A673 (cell line): ENCODE measurements at regions not wholly inside any gene's neighbourhood (a gene's known extent, or its start where the extent isn't known, plus 50 kb on each side); places are given as distances from the start of the nearest gene placed in this dataset.

ENCODE experiments used
- BruUV-seq: library from RNA; stranded (reverse); fragments of 400-500 nt; replicated peaks from 2 replicates; lab custom pipeline; 2021; lab: Mats Ljungman, UMichigan
- CTCF ChIA-PET: fragments of 300-600 bp; sonication (Branson Sonifier 250); formaldehyde crosslinking; loops from one replicate; lab custom pipeline; 2022; ENCODE audit warnings: antibody characterized with exemption; lab: Charles Lee
- POLR2A ChIA-PET: fragments of 300-600 bp; sonication (Branson Sonifier 250); formaldehyde crosslinking; loops from one replicate; lab custom pipeline; 2022; ENCODE audit warnings: antibody characterized with exemption; ENCODE audit not compliant: low non-redundant PET; lab: Charles Lee
- DNase-seq: peaks from one replicate; pipeline ENCODE4 v3.0.0-alpha.2; 2015; ENCODE audit warnings: low spot score
- H3K27ac ChIP-seq: fragments of 200-600 bp; sonication (generic); 2 replicates; pipeline ENCODE4 v1.5.1; 2016; ENCODE audit warnings: mixed run types, low read depth, mild to moderate bottlenecking, mixed read lengths, antibody characterized with exemption, low read length; ENCODE audit not compliant: poor library complexity, severe bottlenecking
- H3K27me3 ChIP-seq: fragments of 200-600 bp; sonication (generic); replicated peaks from 2 replicates; pipeline ENCODE4 v1.6.1; 2017; ENCODE audit warnings: mixed run types, low read depth, mild to moderate bottlenecking, mixed read lengths, antibody characterized with exemption, low read length; ENCODE audit not compliant: insufficient read depth, poor library complexity
- H3K36me3 ChIP-seq: fragments of 200-600 bp; sonication (generic); 2 replicates; pipeline ENCODE4 v1.6.1; 2016; ENCODE audit warnings: mixed run types, mild to moderate bottlenecking, mixed read lengths, antibody characterized with exemption, low read length; ENCODE audit not compliant: insufficient read depth, poor library complexity, severe bottlenecking
- H3K4me1 ChIP-seq: fragments of 200-600 bp; sonication (generic); 2 replicates; pipeline ENCODE4 v1.6.1; 2017; ENCODE audit warnings: mixed run types, mild to moderate bottlenecking, mixed read lengths, antibody characterized with exemption, low read length; ENCODE audit not compliant: insufficient read depth, poor library complexity, severe bottlenecking
- H3K4me3 ChIP-seq: fragments of 200-600 bp; sonication (generic); 2 replicates; pipeline ENCODE4 v1.5.1; 2016; ENCODE audit warnings: low read depth, mixed run types, mild to moderate bottlenecking, mixed read lengths, low read length; ENCODE audit not compliant: poor library complexity, severe bottlenecking
- H3K9me3 ChIP-seq: fragments of 200-600 bp; sonication (generic); 2 replicates; pipeline ENCODE4 v1.6.1; 2016; ENCODE audit warnings: mixed run types, low read depth, mild to moderate bottlenecking, mixed read lengths, antibody characterized with exemption, low read length; ENCODE audit not compliant: poor library complexity, severe bottlenecking
- EZH2 ChIP-seq: fragments of 200-600 bp; sonication (generic); IDR thresholded peaks from 2 replicates; pipeline ENCODE4 v1.6.1; 2017; ENCODE audit warnings: borderline replicate concordance, low read depth, mild to moderate bottlenecking, mixed read lengths, antibody characterized with exemption, low read length; ENCODE audit not compliant: poor library complexity, severe bottlenecking
- intact Hi-C: fragments of 100-400 bp; cut with micrococcal nuclease; formaldehyde crosslinking; loops from one replicate; pipeline ENCODE4 v1.10.0; 2022; ENCODE audit not compliant: unreplicated experiment
- TF ChIP-seq, protein P1 (sequence below): fragments of 300-800, 200-600 bp; sonication (generic); conservative IDR thresholded peaks from 2 replicates; pipeline ENCODE4 v1.5.1; 2017; ENCODE audit warnings: low read depth, mild to moderate bottlenecking, antibody characterized with exemption, low read length, moderate library complexity, mixed read lengths

- Histone ChIP-seq H3K9me3 (no peaks in the 10 kb centered on the region), H3K4me3 (no peak overlapping the region), H3K27ac (no peak overlapping the region), H3K36me3 (no peaks in the 10 kb centered on the region), H3K27me3 (no peaks in the 10 kb centered on the region), H3K4me1 (no peaks in the 10 kb centered on the region)
- CTCF ChIA-PET: no interaction called here
- BruUV-seq: no TSS peak
- intact Hi-C loops: no loop called here
- DNase-seq: no peak
- POLR2A ChIA-PET: no interaction called here
- TF ChIP-seq, protein P1, sequence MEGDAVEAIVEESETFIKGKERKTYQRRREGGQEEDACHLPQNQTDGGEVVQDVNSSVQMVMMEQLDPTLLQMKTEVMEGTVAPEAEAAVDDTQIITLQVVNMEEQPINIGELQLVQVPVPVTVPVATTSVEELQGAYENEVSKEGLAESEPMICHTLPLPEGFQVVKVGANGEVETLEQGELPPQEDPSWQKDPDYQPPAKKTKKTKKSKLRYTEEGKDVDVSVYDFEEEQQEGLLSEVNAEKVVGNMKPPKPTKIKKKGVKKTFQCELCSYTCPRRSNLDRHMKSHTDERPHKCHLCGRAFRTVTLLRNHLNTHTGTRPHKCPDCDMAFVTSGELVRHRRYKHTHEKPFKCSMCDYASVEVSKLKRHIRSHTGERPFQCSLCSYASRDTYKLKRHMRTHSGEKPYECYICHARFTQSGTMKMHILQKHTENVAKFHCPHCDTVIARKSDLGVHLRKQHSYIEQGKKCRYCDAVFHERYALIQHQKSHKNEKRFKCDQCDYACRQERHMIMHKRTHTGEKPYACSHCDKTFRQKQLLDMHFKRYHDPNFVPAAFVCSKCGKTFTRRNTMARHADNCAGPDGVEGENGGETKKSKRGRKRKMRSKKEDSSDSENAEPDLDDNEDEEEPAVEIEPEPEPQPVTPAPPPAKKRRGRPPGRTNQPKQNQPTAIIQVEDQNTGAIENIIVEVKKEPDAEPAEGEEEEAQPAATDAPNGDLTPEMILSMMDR: no peak
- TF ChIP-seq EZH2: no peak
These were observed 155.3 kb downstream of the SPCS3 start for GRCh38 chr4:176475067-176475466.

DNA sequence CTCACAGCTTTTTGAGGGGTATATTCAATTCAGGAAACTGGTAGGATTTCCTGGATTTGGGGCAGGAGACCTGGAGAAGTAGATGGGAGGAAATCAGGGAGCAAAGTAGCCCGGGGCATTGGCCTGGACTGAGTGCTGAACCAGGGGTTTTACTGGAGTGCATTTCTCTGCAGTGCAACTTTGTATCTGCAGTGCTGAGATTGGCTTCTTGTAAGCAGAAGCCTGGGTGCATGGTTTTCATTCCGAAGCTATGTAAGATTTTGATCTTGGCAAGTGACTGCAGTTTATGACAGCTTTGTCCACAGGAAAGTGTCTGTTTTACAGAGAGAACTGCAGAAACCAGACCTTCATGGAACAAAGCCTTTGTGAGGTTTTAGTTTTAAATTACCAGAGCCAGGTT lies 158.3 kb downstream of the SPCS3 start:
- H3K27ac ChIP-seq: no peak overlapping the region
- intact Hi-C loops: no loop called here
- H3K4me3 ChIP-seq: no peak overlapping the region
- H3K27me3 ChIP-seq: no peaks in the 10 kb centered on the region
- no peaks in the 10 kb centered on the region for H3K4me1 ChIP-seq
- ChIA-PET CTCF (interaction anchor here (0.6 kb wide), 1 partner anchor 85 kb away, joined by 3 read pairs; no protein-coding TSS in a partner anchor), POLR2A (interaction anchor here (0.8 kb wide), 1 partner anchor 139 kb away, joined by 3 read pairs; no protein-coding TSS in a partner anchor)
- no TSS peak for BruUV-seq
- H3K36me3 ChIP-seq: no peaks in the 10 kb centered on the region
- TF ChIP-seq, protein P1: no peak
- TF ChIP-seq EZH2: no peak
- DNase-seq: no peak
- H3K9me3 ChIP-seq: no peaks in the 10 kb centered on the region

DNA sequence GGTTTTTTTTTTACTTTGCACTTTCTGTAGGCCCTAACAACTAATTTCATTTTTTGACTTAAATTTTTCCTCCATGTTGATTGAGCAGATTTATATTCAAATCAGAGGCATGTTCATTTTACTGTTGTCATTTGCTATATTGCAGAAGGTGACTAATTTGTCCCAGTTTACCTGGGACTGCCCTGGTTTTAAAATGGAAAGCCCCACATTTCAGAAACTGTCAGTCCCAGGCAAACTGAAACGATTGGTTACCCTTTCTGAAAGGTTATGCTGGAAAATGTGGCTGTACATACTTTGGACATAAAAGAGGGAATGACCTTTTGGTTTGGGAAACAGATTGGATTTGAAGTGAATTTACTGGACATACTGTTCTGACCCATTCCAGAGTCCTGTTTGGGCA lies 160.0 kb downstream of the SPCS3 start:
- intact Hi-C loops: no loop called here
- ChIA-PET CTCF (no interaction called here), POLR2A (no interaction called here)
- no TSS peak for BruUV-seq
- Histone ChIP-seq H3K36me3 (no peaks in the 10 kb centered on the region), H3K4me3 (no peak overlapping the region), H3K27me3 (no peaks in the 10 kb centered on the region), H3K4me1 (no peaks in the 10 kb centered on the region), H3K9me3 (no peaks in the 10 kb centered on the region), H3K27ac (no peak overlapping the region)
- no peak for DNase-seq
- TF ChIP-seq EZH2: no peak
- TF ChIP-seq, protein P1: no peak
